NOMO-1 (cell line): ENCODE measurements at regions not wholly inside any gene's neighbourhood (a gene's known extent, or its start where the extent isn't known, plus 50 kb on each side); places are given as distances from the start of the nearest gene placed in this dataset.
"Not testable (repeated sequence)": the region's sequence is repeated elsewhere in the genome, so short reads cannot be mapped to it uniquely, and the experiment has no call there.

Experiments
- DNase-seq, 2 experiments: peaks; one replicate each; lab custom pipeline; 2025; ENCODE audit not compliant: unreplicated experiment in 2 of 2; lab: John Stamatoyannopoulos, UW

- no peak for DNase-seq
Measured at GRCh38 chr7:66502230-66503035, 126.2 kb upstream of the KCTD7 start.

DNA sequence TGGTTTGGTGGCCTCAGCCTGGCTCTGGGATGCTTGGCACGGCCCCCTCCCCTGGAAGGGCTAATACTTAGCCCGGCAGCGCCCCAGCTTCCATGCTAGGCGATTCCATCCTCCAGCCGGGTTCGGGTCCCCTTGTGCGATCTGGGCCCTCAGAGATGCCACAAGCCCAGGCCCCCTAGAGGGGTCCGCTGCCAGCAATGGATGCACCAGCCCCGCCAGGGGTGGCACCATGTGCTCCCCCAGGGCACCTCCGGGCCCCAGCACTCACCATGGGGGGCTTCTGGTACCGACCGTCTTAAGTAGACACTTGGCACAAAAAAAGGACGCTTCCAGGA lies 125.7 kb upstream of the KCTD7 start:
- DNase-seq = no peak

GRCh38 chr7:66503551-66504031 lies 125.1 kb upstream of the KCTD7 start:
- no peak for DNase-seq

DNA sequence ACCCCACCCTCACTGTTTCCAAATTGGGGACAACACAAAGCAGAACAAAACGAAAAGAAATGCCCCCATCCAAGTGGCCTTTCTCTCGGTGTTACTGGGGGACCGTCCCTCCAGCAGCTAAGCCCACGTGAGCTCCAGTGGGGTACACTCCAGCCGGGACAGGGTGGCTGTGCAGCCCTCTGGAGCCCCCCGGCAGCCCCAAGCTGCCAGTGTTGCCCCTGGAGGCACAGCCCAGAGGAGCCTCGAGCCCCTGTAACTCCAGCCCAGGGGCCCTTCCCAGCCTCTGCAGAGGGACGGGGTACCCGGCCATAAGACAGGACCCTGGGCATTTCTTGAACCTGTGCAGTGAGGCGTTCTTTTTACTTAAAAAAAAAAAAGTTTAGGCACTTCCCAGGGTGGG lies 124.5 kb upstream of the KCTD7 start:
- no peak for DNase-seq

GRCh38 chr7:66505009-66505408 lies 123.7 kb upstream of the KCTD7 start:
- DNase-seq = no peak

GRCh38 chr7:66505531-66506451 lies 122.9 kb upstream of the KCTD7 start:
- no peak for DNase-seq

- not testable (repeated sequence) for DNase-seq
Measured at GRCh38 chr7:66506703-66507102, 122.0 kb upstream of the KCTD7 start.

GRCh38 chr7:66507764-66508296 lies 120.9 kb upstream of the KCTD7 start:
- DNase-seq = no peak

- DNase-seq = no peak
Measured at GRCh38 chr7:66508431-66508830, 120.2 kb upstream of the KCTD7 start.

DNA sequence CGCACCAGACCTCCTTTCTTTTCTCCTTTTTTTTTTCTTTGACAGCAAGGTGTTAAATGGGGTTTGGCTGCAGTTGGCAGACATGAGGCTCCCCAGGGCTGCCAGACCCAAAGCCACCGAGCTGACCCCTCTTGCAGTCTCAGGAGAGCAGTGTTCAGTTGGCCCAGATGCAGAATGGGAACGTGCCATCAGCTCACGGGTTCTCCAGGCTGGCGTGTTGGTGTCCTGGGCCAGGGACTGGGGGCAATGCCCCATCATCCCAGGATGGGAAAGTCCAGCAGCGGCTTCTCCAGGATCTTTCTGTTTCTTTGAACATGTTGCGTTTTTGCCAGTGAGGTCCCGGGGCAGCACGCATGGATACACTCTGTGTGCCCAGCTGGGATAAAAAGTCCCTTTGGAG lies 114.6 kb upstream of the KCTD7 start:
- no peak for DNase-seq

- no peak for DNase-seq
Measured at GRCh38 chr7:66517212-66517909, 111.3 kb upstream of the KCTD7 start.

- DNase-seq = no peak
Measured at GRCh38 chr7:66518151-66518691, 110.5 kb upstream of the KCTD7 start.

DNA sequence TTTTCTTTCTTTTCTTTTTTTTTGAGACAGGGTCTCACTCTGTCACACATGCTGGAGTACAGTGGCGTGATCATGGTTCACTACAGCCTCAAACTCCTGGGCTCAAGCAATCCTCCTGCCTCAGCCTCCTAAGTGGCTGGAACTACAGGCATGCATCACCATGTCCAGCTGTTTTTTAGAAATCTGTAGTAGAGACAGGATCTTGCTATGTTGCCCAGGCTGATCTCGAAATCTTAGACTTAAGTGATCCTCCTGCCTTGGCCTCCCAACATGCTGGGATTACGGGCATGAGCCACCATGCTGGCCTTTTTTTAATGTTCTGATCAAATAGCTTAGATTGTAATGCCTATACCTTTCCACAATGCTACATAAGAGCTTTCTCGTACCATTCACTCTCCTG lies 107.0 kb upstream of the KCTD7 start:
- DNase-seq = no peak

DNA sequence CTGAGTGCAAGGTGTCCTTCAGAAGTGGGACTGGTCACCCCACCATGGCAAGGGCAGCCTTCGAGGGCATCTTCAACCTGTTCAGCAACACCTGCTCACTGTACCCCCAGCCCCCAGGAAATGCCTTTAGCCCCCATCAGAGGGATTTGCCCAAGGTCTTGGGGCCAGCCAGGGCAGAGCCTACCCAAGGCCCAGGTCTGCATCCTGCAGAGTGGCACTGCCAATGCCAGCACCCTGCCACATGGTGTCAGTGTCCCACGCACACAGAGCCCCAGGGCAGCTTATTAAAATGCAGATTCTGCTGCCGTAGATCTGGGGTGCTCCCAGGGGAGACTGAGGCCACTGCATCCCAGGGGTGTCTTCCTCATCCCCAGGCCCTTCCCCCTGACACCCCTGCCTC lies 106.2 kb upstream of the KCTD7 start:
- no peak for DNase-seq

DNA sequence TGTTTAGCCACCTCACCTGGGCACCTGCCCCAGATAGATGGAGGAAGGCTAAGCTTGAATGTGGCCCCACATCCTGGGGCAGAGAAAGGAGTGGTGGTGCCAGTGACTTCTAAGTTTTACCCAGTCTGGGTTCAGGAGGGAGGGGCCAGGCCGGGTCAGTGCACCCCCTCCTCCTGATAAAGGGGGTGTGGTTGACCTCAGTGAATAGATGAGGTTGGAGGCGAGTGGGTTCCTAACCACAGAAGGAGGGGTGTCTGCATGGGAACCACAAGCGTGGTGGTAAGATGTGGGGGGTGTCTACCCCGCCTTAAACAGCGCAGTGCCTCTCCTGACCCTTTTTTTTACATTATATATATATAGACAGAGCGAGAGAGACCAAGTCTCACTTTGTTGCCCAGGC lies 105.3 kb upstream of the KCTD7 start:
- no peak for DNase-seq

DNA sequence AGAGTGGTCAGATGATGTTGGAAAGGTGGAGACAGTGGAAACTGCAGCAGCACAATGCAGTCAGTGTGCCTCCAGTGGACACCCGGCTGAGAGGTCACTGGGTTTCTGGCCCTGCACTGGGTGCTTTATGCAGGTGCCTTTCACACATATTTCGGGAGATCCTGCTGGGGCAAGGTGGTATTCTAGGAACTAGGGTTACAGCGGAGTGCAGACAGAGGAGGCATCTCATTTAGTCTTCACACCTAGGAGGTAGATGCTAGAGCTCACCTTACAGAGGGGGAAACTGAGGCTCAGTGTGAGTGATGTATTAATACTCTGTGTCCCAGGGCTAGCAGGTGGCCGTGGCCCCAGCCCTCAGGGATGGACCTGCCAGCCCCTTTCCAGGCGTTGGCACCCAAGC lies 103.9 kb upstream of the KCTD7 start:
- DNase-seq = no peak

GRCh38 chr7:66526782-66527181 lies 101.9 kb upstream of the KCTD7 start:
- not testable (repeated sequence) for DNase-seq

DNA sequence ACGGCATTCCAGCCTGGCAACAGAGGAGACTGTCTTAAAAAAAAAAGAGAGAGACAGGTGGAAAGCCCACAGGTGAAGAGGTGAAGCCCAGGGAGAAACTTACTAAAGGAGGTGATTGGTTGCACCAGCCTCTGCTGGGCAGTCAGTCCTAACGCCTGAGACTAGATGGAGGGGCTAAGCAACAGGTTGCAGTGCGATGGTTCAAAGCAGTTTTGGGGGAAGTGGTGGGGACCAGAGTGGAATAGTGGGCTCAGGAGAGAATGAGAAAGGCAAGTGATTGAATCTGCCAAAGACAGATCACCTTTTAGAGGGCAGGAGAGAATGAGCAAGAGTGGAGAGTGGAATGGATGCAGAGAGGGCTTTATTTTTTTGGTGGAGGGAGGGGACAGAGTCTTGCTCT lies 100.0 kb upstream of the KCTD7 start:
- DNase-seq = no peak

- DNase-seq = no peak
Measured at GRCh38 chr7:66529883-66530610, 98.6 kb upstream of the KCTD7 start.
